ENCODE measurements at regions not wholly inside any gene's neighbourhood (a gene's known extent, or its start where the extent isn't known, plus 50 kb on each side); places are given as distances from the start of the nearest gene placed in this dataset.

- ChIA-PET CTCF (ENCODE audit: partially characterized antibody) (no interaction called here), POLR2A (ENCODE audit: partially characterized antibody) (no interaction called here)
- H3K4me1 ChIP-seq (ENCODE audit: insufficient read depth, low read length): no peaks in the 10 kb centered on the region
- H3K27ac ChIP-seq (ENCODE audit: low read depth, low read length): no peak overlapping the region
- no peak for DNase-seq
- no peaks in the 10 kb centered on the region for H3K27me3 ChIP-seq (ENCODE audit: insufficient read depth, low read length)
- no peak overlapping the region for H3K4me3 Mint-ChIP-seq
- intact Hi-C loops (cut with micrococcal nuclease): no loop called here
- no peaks in the 10 kb centered on the region for H3K9me3 ChIP-seq (ENCODE audit: control insufficient read depth in 1 of 2, low read length in 2 of 2)
- H3K9me3 Mint-ChIP-seq: peaks cover under 1 to 28% (median 8%) of the 10 kb centered on the region in 8 donors
- H3K36me3 ChIP-seq (ENCODE audit: insufficient read depth, low read length): no peaks in the 10 kb centered on the region
- H3K36me3 Mint-ChIP-seq: no peaks in the 10 kb centered on the region
- no peak overlapping the region for H3K4me3 ChIP-seq (ENCODE audit: low read length in 2 of 2)
- H3K27me3 Mint-ChIP-seq: no peaks in the 10 kb centered on the region
- H3K4me1 Mint-ChIP-seq: no peaks in the 10 kb centered on the region
- no peak overlapping the region for H3K27ac Mint-ChIP-seq
These were observed 690.7 kb upstream of the GOT2 start for GRCh38 chr16:59424714-59425273.

DNA sequence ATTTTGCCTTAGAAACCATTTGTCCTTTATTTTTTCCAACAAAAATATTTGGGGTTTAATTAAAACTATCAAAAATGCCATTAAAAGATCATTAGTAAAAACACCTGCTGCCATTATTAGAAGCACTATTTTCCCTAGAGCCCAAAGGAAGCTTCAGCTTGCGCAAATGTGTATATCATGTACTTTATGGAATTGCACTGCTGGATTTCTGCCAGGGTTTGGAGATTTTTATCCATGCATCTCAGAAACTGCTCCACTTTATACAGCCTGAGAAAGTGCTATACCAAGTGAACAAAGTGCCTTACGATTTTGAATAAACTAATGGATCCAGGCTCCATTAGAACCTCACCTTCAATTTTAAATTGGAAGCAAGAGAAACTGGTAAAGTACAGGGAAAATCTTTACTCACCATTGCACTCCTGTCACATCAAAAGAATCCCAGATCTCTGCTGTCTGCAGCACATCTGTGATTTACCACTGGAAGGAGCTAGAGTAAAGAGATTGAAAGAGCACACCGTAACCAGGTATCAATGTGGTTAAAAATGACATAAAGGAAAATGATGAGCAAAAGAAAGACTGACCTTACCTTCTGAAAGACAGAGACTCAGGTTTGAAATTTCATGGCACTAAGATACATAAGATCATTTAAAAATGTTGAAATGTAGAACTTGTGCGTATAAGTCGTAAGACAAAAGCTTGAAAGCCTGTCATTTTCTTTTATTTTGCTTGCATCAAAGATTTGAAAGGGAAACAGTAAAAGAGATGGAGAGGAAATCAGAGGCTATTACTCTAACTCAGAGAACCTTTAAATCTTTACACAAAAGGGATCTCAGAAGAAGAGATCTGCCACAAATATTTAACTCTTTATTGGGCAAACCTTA is 678.1 kb upstream of the GOT2 start:
- no peaks in the 10 kb centered on the region for H3K27me3 Mint-ChIP-seq
- H3K9me3 Mint-ChIP-seq: peaks cover 0 to 20% (median 11%) of the 10 kb centered on the region in 8 donors
- no peaks in the 10 kb centered on the region for H3K4me1 Mint-ChIP-seq
- no peak overlapping the region for H3K27ac Mint-ChIP-seq
- CTCF ChIA-PET (ENCODE audit: partially characterized antibody): no interaction called here
- no peaks in the 10 kb centered on the region for H3K27me3 ChIP-seq (ENCODE audit: insufficient read depth, low read length)
- no peaks in the 10 kb centered on the region for H3K9me3 ChIP-seq (ENCODE audit: control insufficient read depth in 1 of 2, low read length in 2 of 2)
- no peak overlapping the region for H3K4me3 Mint-ChIP-seq
- H3K36me3 ChIP-seq (ENCODE audit: insufficient read depth, low read length): no peaks in the 10 kb centered on the region
- no peak for DNase-seq
- no peak overlapping the region for H3K27ac ChIP-seq (ENCODE audit: low read depth, low read length)
- no peaks in the 10 kb centered on the region for H3K36me3 Mint-ChIP-seq
- no peak overlapping the region for H3K4me3 ChIP-seq (ENCODE audit: low read length in 2 of 2)
- POLR2A ChIA-PET (ENCODE audit: partially characterized antibody): no interaction called here
- intact Hi-C loops (cut with micrococcal nuclease): no loop called here
- H3K4me1 ChIP-seq (ENCODE audit: insufficient read depth, low read length): no peaks in the 10 kb centered on the region

GRCh38 chr16:59410451-59410850 is 676.3 kb upstream of the GOT2 start:
- Mint-ChIP-seq H3K27me3 (no peaks in the 10 kb centered on the region), H3K9me3 (peaks cover 0 to 20% (median 10%) of the 10 kb centered on the region in 8 donors), H3K36me3 (no peaks in the 10 kb centered on the region), H3K4me1 (no peaks in the 10 kb centered on the region), H3K4me3 (no peak overlapping the region), H3K27ac (no peak overlapping the region)
- no peaks in the 10 kb centered on the region for H3K4me1 ChIP-seq (ENCODE audit: insufficient read depth, low read length)
- DNase-seq: no peak
- ChIA-PET POLR2A (ENCODE audit: partially characterized antibody) (no interaction called here), CTCF (ENCODE audit: partially characterized antibody) (no interaction called here)
- H3K36me3 ChIP-seq (ENCODE audit: insufficient read depth, low read length): no peaks in the 10 kb centered on the region
- H3K27ac ChIP-seq (ENCODE audit: low read depth, low read length): no peak overlapping the region
- H3K9me3 ChIP-seq (ENCODE audit: control insufficient read depth in 1 of 2, low read length in 2 of 2): no peaks in the 10 kb centered on the region
- H3K27me3 ChIP-seq (ENCODE audit: insufficient read depth, low read length): no peaks in the 10 kb centered on the region
- no peak overlapping the region for H3K4me3 ChIP-seq (ENCODE audit: low read length in 2 of 2)
- intact Hi-C loops (cut with micrococcal nuclease): no loop called here

DNA sequence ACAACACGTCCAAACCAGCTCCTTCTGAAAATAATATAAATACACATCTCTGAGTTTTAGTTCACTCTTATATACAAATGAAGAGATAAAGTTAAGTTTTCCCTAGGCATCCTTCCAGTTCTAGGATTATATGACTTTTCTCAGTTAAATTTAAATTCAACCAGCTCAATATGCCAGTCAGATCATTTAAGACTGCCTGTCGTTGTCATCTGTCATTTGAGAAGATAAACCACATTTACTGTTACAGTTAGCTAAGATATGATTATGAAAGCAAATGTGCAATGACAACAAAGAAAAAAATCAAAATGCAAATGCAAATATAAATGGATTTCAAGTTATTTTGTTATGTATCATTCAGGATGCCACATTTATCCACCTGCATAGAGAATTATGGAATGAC is 671.7 kb upstream of the GOT2 start:
- POLR2A ChIA-PET (ENCODE audit: partially characterized antibody): no interaction called here
- no peak overlapping the region for H3K4me3 ChIP-seq (ENCODE audit: low read length in 2 of 2)
- CTCF ChIA-PET (ENCODE audit: partially characterized antibody): no interaction called here
- no peaks in the 10 kb centered on the region for H3K9me3 ChIP-seq (ENCODE audit: control insufficient read depth in 1 of 2, low read length in 2 of 2)
- H3K4me1 ChIP-seq (ENCODE audit: insufficient read depth, low read length): no peaks in the 10 kb centered on the region
- intact Hi-C loops (cut with micrococcal nuclease): no loop called here
- no peaks in the 10 kb centered on the region for H3K36me3 Mint-ChIP-seq
- H3K36me3 ChIP-seq (ENCODE audit: insufficient read depth, low read length): no peaks in the 10 kb centered on the region
- peaks cover 0 to 14% (median 5%) of the 10 kb centered on the region in 8 donors for H3K9me3 Mint-ChIP-seq
- no peaks in the 10 kb centered on the region for H3K4me1 Mint-ChIP-seq
- no peak overlapping the region for H3K27ac Mint-ChIP-seq
- no peaks in the 10 kb centered on the region for H3K27me3 ChIP-seq (ENCODE audit: insufficient read depth, low read length)
- DNase-seq: no peak
- no peaks in the 10 kb centered on the region for H3K27me3 Mint-ChIP-seq
- H3K4me3 Mint-ChIP-seq: no peak overlapping the region
- no peak overlapping the region for H3K27ac ChIP-seq (ENCODE audit: low read depth, low read length)

DNA sequence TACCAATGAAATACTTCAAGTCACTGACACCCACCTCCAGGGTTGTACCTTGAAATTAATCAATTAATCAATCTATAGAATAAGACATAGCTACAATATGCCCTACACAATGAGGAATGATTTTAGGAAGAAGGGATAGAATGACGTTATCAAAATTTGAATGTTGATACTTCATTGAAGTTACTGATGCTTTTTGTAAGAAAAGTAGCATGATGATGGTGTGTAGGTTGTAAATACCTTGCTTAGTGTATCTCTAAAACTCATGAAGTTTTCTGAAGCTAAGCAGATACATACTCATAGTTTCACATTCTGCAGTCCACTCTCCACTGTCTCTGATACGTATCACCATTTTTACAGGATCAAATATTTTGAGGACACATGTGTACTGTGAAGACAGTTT is 670.4 kb upstream of the GOT2 start:
- CTCF ChIA-PET (ENCODE audit: partially characterized antibody): no interaction called here
- H3K36me3 Mint-ChIP-seq: no peaks in the 10 kb centered on the region

GRCh38 chr16:59400830-59401229 is 666.7 kb upstream of the GOT2 start:
- Mint-ChIP-seq H3K4me1 (no peaks in the 10 kb centered on the region), H3K36me3 (no peaks in the 10 kb centered on the region), H3K27me3 (no peaks in the 10 kb centered on the region), H3K9me3 (peaks cover 0 to 28% (median 10%) of the 10 kb centered on the region in 8 donors), H3K4me3 (no peak overlapping the region), H3K27ac (no peak overlapping the region)
- no peaks in the 10 kb centered on the region for H3K36me3 ChIP-seq (ENCODE audit: insufficient read depth, low read length)
- no peaks in the 10 kb centered on the region for H3K27me3 ChIP-seq (ENCODE audit: insufficient read depth, low read length)
- POLR2A ChIA-PET (ENCODE audit: partially characterized antibody): no interaction called here
- intact Hi-C loops (cut with micrococcal nuclease): no loop called here
- no peaks in the 10 kb centered on the region for H3K4me1 ChIP-seq (ENCODE audit: insufficient read depth, low read length)
- CTCF ChIA-PET (ENCODE audit: partially characterized antibody): no interaction called here
- H3K9me3 ChIP-seq (ENCODE audit: control insufficient read depth in 1 of 2, low read length in 2 of 2): peaks cover 0 to 6% of the 10 kb centered on the region in 2 donors
- DNase-seq: no peak
- no peak overlapping the region for H3K4me3 ChIP-seq (ENCODE audit: low read length in 2 of 2)
- no peak overlapping the region for H3K27ac ChIP-seq (ENCODE audit: low read depth, low read length)

More for the DNA sequence above, 670.4 kb upstream of the GOT2 start:
- Histone ChIP-seq H3K27me3 (ENCODE audit: insufficient read depth, low read length) (no peaks in the 10 kb centered on the region), H3K4me1 (ENCODE audit: insufficient read depth, low read length) (no peaks in the 10 kb centered on the region), H3K9me3 (ENCODE audit: control insufficient read depth in 1 of 2, low read length in 2 of 2) (no peaks in the 10 kb centered on the region), H3K36me3 (ENCODE audit: insufficient read depth, low read length) (no peaks in the 10 kb centered on the region), H3K4me3 (ENCODE audit: low read length in 2 of 2) (no peak overlapping the region), H3K27ac (ENCODE audit: low read depth, low read length) (no peak overlapping the region)
- Mint-ChIP-seq H3K4me3 (no peak overlapping the region), H3K9me3 (peaks cover 0 to 16% (median 4%) of the 10 kb centered on the region in 8 donors), H3K4me1 (no peaks in the 10 kb centered on the region), H3K27me3 (no peaks in the 10 kb centered on the region), H3K27ac (no peak overlapping the region)
- POLR2A ChIA-PET (ENCODE audit: partially characterized antibody): no interaction called here
- no peak for DNase-seq
- intact Hi-C loops (cut with micrococcal nuclease): no loop called here

DNA sequence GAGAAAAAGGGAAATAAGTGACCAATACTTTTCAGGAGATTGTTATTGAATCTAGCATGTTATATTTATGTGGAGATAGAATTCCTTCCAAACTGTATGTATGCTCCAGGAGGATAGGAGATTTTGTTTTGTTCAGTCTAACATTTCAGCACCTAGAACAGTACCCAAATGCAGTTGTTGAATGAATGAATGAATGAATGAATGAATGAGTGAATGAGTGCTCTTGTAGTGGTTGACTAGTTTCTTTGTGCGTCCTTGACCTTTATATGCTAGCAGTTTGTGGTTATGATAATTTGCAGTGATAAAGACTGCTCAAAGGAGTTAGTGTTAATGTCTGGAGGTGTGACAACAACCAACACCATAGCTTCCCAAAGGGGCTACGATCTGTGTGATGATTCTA is 663.5 kb upstream of the GOT2 start:
- Mint-ChIP-seq H3K4me1 (no peaks in the 10 kb centered on the region), H3K27ac (no peak overlapping the region), H3K27me3 (no peaks in the 10 kb centered on the region), H3K9me3 (peaks cover 0 to 31% (median 10%) of the 10 kb centered on the region in 8 donors), H3K36me3 (no peaks in the 10 kb centered on the region), H3K4me3 (no peak overlapping the region)
- Histone ChIP-seq H3K27ac (ENCODE audit: low read depth, low read length) (no peak overlapping the region), H3K4me3 (ENCODE audit: low read length in 2 of 2) (no peak overlapping the region), H3K9me3 (ENCODE audit: control insufficient read depth in 1 of 2, low read length in 2 of 2) (peaks cover 0 to 6% of the 10 kb centered on the region in 2 donors), H3K27me3 (ENCODE audit: insufficient read depth, low read length) (no peaks in the 10 kb centered on the region), H3K4me1 (ENCODE audit: insufficient read depth, low read length) (no peaks in the 10 kb centered on the region), H3K36me3 (ENCODE audit: insufficient read depth, low read length) (no peaks in the 10 kb centered on the region)
- DNase-seq: no peak
- ChIA-PET CTCF (ENCODE audit: partially characterized antibody) (no interaction called here), POLR2A (ENCODE audit: partially characterized antibody) (no interaction called here)
- intact Hi-C loops (cut with micrococcal nuclease): no loop called here

All from CD4-positive, alpha-beta memory T cell (primary cell).